ENCODE measurements at regions not wholly inside any gene's neighbourhood (a gene's known extent, or its start where the extent isn't known, plus 50 kb on each side); places are given as distances from the start of the nearest gene placed in this dataset.
"Not testable (repeated sequence)": the region's sequence is repeated elsewhere in the genome, so short reads cannot be mapped to it uniquely, and the experiment has no call there.

GRCh38 chr3:26279091-26279490 lies 343.5 kb upstream of the LRRC3B start:
- TF ChIP-seq POLR2A (IDR thresholded peaks at IDR 0.05; ENCODE audit: low read depth, low read length) (no peak), SPI1 (IDR thresholded peaks at IDR 0.05; ENCODE audit: low read depth, low read length) (no peak), PAX5 (IDR thresholded peaks at IDR 0.05; ENCODE audit: insufficient read depth, low read length, severe bottlenecking) (no peak), POLR2AphosphoS5 (IDR thresholded peaks at IDR 0.05; ENCODE audit: low read depth, low read length) (no peak), POU2F2 (IDR thresholded peaks at IDR 0.05; ENCODE audit: low read depth, low read length) (no peak), TAF1 (IDR thresholded peaks at IDR 0.05; ENCODE audit: low read depth, low read length) (no peak)
- DNase-seq (ENCODE audit: insufficient read length, low spot score) (no peak), FAIRE-seq (no peak)

GRCh38 chr3:26280517-26280916 lies 342.1 kb upstream of the LRRC3B start:
- no peak for DNase-seq (ENCODE audit: insufficient read length, low spot score)
- TF ChIP-seq POU2F2 (IDR thresholded peaks at IDR 0.05; ENCODE audit: low read depth, low read length) (no peak), TAF1 (IDR thresholded peaks at IDR 0.05; ENCODE audit: low read depth, low read length) (no peak), PAX5 (IDR thresholded peaks at IDR 0.05; ENCODE audit: insufficient read depth, low read length, severe bottlenecking) (no peak), SPI1 (IDR thresholded peaks at IDR 0.05; ENCODE audit: low read depth, low read length) (no peak), POLR2A (IDR thresholded peaks at IDR 0.05; ENCODE audit: low read depth, low read length) (no peak), POLR2AphosphoS5 (IDR thresholded peaks at IDR 0.05; ENCODE audit: low read depth, low read length) (no peak)
- no peak for FAIRE-seq

- DNase-seq (ENCODE audit: insufficient read length, low spot score) (no peak), FAIRE-seq (no peak)
- TF ChIP-seq POU2F2 (IDR thresholded peaks at IDR 0.05; ENCODE audit: low read depth, low read length) = no peak
- no peak for TF ChIP-seq PAX5 (IDR thresholded peaks at IDR 0.05; ENCODE audit: insufficient read depth, low read length, severe bottlenecking)
- TF ChIP-seq SPI1 (IDR thresholded peaks at IDR 0.05; ENCODE audit: low read depth, low read length) = no peak
- no peak for TF ChIP-seq POLR2A (IDR thresholded peaks at IDR 0.05; ENCODE audit: low read depth, low read length)
- no peak for TF ChIP-seq POLR2AphosphoS5 (IDR thresholded peaks at IDR 0.05; ENCODE audit: low read depth, low read length)
Observed at GRCh38 chr3:26281284-26281985, 341.1 kb upstream of the LRRC3B start.

GRCh38 chr3:26284503-26284902 lies 338.1 kb upstream of the LRRC3B start:
- not testable (repeated sequence) for FAIRE-seq; DNase-seq (ENCODE audit: insufficient read length, low spot score)

- FAIRE-seq = no peak
- TF ChIP-seq POLR2A (IDR thresholded peaks at IDR 0.05; ENCODE audit: low read depth, low read length) (no peak), POU2F2 (IDR thresholded peaks at IDR 0.05; ENCODE audit: low read depth, low read length) (no peak), TAF1 (IDR thresholded peaks at IDR 0.05; ENCODE audit: low read depth, low read length) (no peak), SPI1 (IDR thresholded peaks at IDR 0.05; ENCODE audit: low read depth, low read length) (no peak), POLR2AphosphoS5 (IDR thresholded peaks at IDR 0.05; ENCODE audit: low read depth, low read length) (no peak), PAX5 (IDR thresholded peaks at IDR 0.05; ENCODE audit: insufficient read depth, low read length, severe bottlenecking) (no peak)
Observed at GRCh38 chr3:26291840-26292239, 330.7 kb upstream of the LRRC3B start.

GRCh38 chr3:26292780-26293179 lies 329.8 kb upstream of the LRRC3B start:
- TF ChIP-seq POLR2A (IDR thresholded peaks at IDR 0.05; ENCODE audit: low read depth, low read length) = no peak
- no peak for TF ChIP-seq TAF1 (IDR thresholded peaks at IDR 0.05; ENCODE audit: low read depth, low read length)
- no peak for TF ChIP-seq SPI1 (IDR thresholded peaks at IDR 0.05; ENCODE audit: low read depth, low read length)
- no peak for TF ChIP-seq POU2F2 (IDR thresholded peaks at IDR 0.05; ENCODE audit: low read depth, low read length)
- no peak for TF ChIP-seq PAX5 (IDR thresholded peaks at IDR 0.05; ENCODE audit: insufficient read depth, low read length, severe bottlenecking)
- no peak for TF ChIP-seq POLR2AphosphoS5 (IDR thresholded peaks at IDR 0.05; ENCODE audit: low read depth, low read length)
- DNase-seq (ENCODE audit: insufficient read length, low spot score) (no peak), FAIRE-seq (no peak)

More at GRCh38 chr3:26291840-26292239, 330.7 kb upstream of the LRRC3B start:
- no peak for DNase-seq (ENCODE audit: insufficient read length, low spot score)

GRCh38 chr3:26293329-26293844 lies 329.2 kb upstream of the LRRC3B start:
- no peak for FAIRE-seq
- TF ChIP-seq SPI1 (IDR thresholded peaks at IDR 0.05; ENCODE audit: low read depth, low read length) (no peak), POLR2AphosphoS5 (IDR thresholded peaks at IDR 0.05; ENCODE audit: low read depth, low read length) (no peak), PAX5 (IDR thresholded peaks at IDR 0.05; ENCODE audit: insufficient read depth, low read length, severe bottlenecking) (no peak), POU2F2 (IDR thresholded peaks at IDR 0.05; ENCODE audit: low read depth, low read length) (no peak), POLR2A (IDR thresholded peaks at IDR 0.05; ENCODE audit: low read depth, low read length) (no peak), TAF1 (IDR thresholded peaks at IDR 0.05; ENCODE audit: low read depth, low read length) (no peak)
- no peak for DNase-seq (ENCODE audit: insufficient read length, low spot score)

- no peak for TF ChIP-seq PAX5 (IDR thresholded peaks at IDR 0.05; ENCODE audit: insufficient read depth, low read length, severe bottlenecking)
- TF ChIP-seq POLR2A (IDR thresholded peaks at IDR 0.05; ENCODE audit: low read depth, low read length) = no peak
- TF ChIP-seq POU2F2 (IDR thresholded peaks at IDR 0.05; ENCODE audit: low read depth, low read length) = no peak
- no peak for TF ChIP-seq POLR2AphosphoS5 (IDR thresholded peaks at IDR 0.05; ENCODE audit: low read depth, low read length)
- TF ChIP-seq SPI1 (IDR thresholded peaks at IDR 0.05; ENCODE audit: low read depth, low read length) = no peak
- no peak for TF ChIP-seq TAF1 (IDR thresholded peaks at IDR 0.05; ENCODE audit: low read depth, low read length)
- DNase-seq (ENCODE audit: insufficient read length, low spot score) (no peak), FAIRE-seq (no peak)
Observed at GRCh38 chr3:26307192-26307591, 315.4 kb upstream of the LRRC3B start.

GRCh38 chr3:26307787-26308186 lies 314.8 kb upstream of the LRRC3B start:
- TF ChIP-seq POLR2AphosphoS5 (IDR thresholded peaks at IDR 0.05; ENCODE audit: low read depth, low read length) = no peak
- TF ChIP-seq POU2F2 (IDR thresholded peaks at IDR 0.05; ENCODE audit: low read depth, low read length) = no peak
- TF ChIP-seq PAX5 (IDR thresholded peaks at IDR 0.05; ENCODE audit: insufficient read depth, low read length, severe bottlenecking) = no peak
- no peak for TF ChIP-seq TAF1 (IDR thresholded peaks at IDR 0.05; ENCODE audit: low read depth, low read length)
- TF ChIP-seq SPI1 (IDR thresholded peaks at IDR 0.05; ENCODE audit: low read depth, low read length) = no peak
- TF ChIP-seq POLR2A (IDR thresholded peaks at IDR 0.05; ENCODE audit: low read depth, low read length) = no peak
- no peak for FAIRE-seq
- no peak for DNase-seq (ENCODE audit: insufficient read length, low spot score)

GRCh38 chr3:26308454-26308853 lies 314.1 kb upstream of the LRRC3B start:
- DNase-seq (ENCODE audit: insufficient read length, low spot score) (no peak), FAIRE-seq (no peak)
- TF ChIP-seq POU2F2 (IDR thresholded peaks at IDR 0.05; ENCODE audit: low read depth, low read length) = no peak

- not testable (repeated sequence) for DNase-seq (ENCODE audit: insufficient read length, low spot score); FAIRE-seq
Observed at GRCh38 chr3:26309536-26309935, 313.0 kb upstream of the LRRC3B start.

Data from GM12891 (cell line).